WTC11 (cell line): ENCODE measurements at regions not wholly inside any gene's neighbourhood (a gene's known extent, or its start where the extent isn't known, plus 50 kb on each side); places are given as distances from the start of the nearest gene placed in this dataset.

Experiments
- CREM ChIP-seq: sonication (generic); formaldehyde crosslinking; IDR thresholded peaks from 2 replicates; pipeline ENCODE4 v1.8.1; 2022; ENCODE audit warnings: mild to moderate bottlenecking, missing genetic modification reagents, moderate library complexity
- ETV6 ChIP-seq: sonication (generic); formaldehyde crosslinking; IDR thresholded peaks from 2 replicates; pipeline ENCODE4 v1.8.1; 2022; ENCODE audit warnings: mild to moderate bottlenecking, missing genetic modification reagents
- FOXP1 ChIP-seq: sonication (generic); formaldehyde crosslinking; IDR thresholded peaks from 2 replicates; pipeline ENCODE4 v1.8.0; 2022; ENCODE audit warnings: missing genetic modification reagents, mild to moderate bottlenecking, moderate library complexity, borderline replicate concordance
- NFYB ChIP-seq: sonication (generic); formaldehyde crosslinking; conservative IDR thresholded peaks from 2 replicates; pipeline ENCODE4 v1.8.0; 2022; ENCODE audit warnings: low read depth, missing genetic modification reagents
- RELA ChIP-seq: sonication (generic); formaldehyde crosslinking; IDR thresholded peaks from 2 replicates; pipeline ENCODE4 v1.8.1; 2022; ENCODE audit warnings: missing genetic modification reagents, mild to moderate bottlenecking, borderline replicate concordance
- TCF7 ChIP-seq: sonication (generic); formaldehyde crosslinking; IDR thresholded peaks from 2 replicates; pipeline ENCODE4 v1.8.0; 2022; ENCODE audit warnings: mild to moderate bottlenecking, low read depth, missing genetic modification reagents, moderate library complexity
- ZNF423 ChIP-seq: fragments of 250-450 bp; sonication (Bioruptor Pico); IDR thresholded peaks from 2 replicates; pipeline ENCODE4 v2.1.2; 2022; ENCODE audit warnings: mild to moderate bottlenecking, moderate library complexity
- TF ChIP-seq, protein P1 (sequence below): fragments of 200-600 bp; IDR thresholded peaks from 2 replicates; pipeline ENCODE4 v1.8.0; 2022; ENCODE audit warnings: antibody characterized with exemption
- TF ChIP-seq, protein P2 (sequence below): sonication (generic); formaldehyde crosslinking; IDR thresholded peaks from 2 replicates; pipeline ENCODE4 v1.8.0; 2022; ENCODE audit warnings: mild to moderate bottlenecking, missing genetic modification reagents
- TF ChIP-seq, protein P3 (sequence below): sonication (generic); formaldehyde crosslinking; IDR thresholded peaks from 2 replicates; pipeline ENCODE4 v1.8.0; 2022; ENCODE audit warnings: missing genetic modification reagents
- TF ChIP-seq, protein P4 (sequence below): sonication (generic); formaldehyde crosslinking; IDR thresholded peaks from 2 replicates; pipeline ENCODE4 v1.8.1; 2023; ENCODE audit warnings: mild to moderate bottlenecking, moderate library complexity, missing genetic modification reagents
- TF ChIP-seq, protein P5 (sequence below): sonication (generic); formaldehyde crosslinking; IDR thresholded peaks from 2 replicates; pipeline ENCODE4 v1.8.0; 2022; ENCODE audit warnings: mild to moderate bottlenecking, missing genetic modification reagents
- TF ChIP-seq, protein P6 (sequence below): sonication (generic); formaldehyde crosslinking; IDR thresholded peaks from 2 replicates; pipeline ENCODE4 v1.8.0; 2023; ENCODE audit warnings: missing genetic modification reagents
- TF ChIP-seq, protein P7 (sequence below): sonication (generic); formaldehyde crosslinking; IDR thresholded peaks from 2 replicates; pipeline ENCODE4 v1.8.0; 2022; ENCODE audit warnings: mild to moderate bottlenecking, missing genetic modification reagents

DNA sequence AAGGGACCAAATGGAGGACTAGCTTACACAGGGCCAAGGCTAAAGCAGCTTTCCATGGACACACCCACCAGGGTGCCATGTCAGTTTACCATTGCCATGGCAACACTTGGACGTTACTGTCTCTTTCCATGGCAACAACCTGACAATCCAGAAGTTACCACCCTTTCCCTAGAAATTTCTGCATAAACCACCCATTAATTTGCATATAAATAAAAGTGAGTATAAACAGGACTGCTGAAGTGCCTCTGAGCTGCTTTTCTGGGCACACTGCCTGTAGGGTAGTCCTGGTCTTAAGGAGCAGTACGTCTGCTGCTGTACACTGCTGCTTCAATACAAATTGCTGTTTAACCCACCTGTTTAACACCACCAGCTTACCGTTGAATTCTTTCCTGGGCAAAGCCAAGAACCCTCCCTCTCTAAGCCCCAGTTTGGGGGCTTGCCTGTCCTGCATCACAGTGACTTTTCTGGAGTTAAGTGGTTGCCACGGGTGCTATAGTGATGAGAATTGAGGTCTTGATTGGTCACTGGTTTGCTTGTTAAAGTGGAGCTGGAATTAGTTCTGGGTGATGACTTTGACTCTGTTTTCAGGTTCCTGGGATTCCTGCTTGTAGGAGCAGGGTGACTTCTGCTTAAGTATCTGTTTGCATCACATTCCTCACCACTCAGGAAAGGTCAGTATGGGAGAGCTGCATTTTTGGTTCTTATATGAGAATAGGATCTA is 83.2 kb downstream of the CLDN17 start:
- TF ChIP-seq NFYB (CRISPR knock-in tag) (no peak), RELA (no peak), ETV6 (CRISPR knock-in tag) (no peak), ZNF423 (no peak), CREM (CRISPR knock-in tag) (no peak), FOXP1 (CRISPR knock-in tag) (no peak), TCF7 (no peak)
- TF ChIP-seq, protein P1, sequence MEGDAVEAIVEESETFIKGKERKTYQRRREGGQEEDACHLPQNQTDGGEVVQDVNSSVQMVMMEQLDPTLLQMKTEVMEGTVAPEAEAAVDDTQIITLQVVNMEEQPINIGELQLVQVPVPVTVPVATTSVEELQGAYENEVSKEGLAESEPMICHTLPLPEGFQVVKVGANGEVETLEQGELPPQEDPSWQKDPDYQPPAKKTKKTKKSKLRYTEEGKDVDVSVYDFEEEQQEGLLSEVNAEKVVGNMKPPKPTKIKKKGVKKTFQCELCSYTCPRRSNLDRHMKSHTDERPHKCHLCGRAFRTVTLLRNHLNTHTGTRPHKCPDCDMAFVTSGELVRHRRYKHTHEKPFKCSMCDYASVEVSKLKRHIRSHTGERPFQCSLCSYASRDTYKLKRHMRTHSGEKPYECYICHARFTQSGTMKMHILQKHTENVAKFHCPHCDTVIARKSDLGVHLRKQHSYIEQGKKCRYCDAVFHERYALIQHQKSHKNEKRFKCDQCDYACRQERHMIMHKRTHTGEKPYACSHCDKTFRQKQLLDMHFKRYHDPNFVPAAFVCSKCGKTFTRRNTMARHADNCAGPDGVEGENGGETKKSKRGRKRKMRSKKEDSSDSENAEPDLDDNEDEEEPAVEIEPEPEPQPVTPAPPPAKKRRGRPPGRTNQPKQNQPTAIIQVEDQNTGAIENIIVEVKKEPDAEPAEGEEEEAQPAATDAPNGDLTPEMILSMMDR = no peak
- TF ChIP-seq, protein P2, sequence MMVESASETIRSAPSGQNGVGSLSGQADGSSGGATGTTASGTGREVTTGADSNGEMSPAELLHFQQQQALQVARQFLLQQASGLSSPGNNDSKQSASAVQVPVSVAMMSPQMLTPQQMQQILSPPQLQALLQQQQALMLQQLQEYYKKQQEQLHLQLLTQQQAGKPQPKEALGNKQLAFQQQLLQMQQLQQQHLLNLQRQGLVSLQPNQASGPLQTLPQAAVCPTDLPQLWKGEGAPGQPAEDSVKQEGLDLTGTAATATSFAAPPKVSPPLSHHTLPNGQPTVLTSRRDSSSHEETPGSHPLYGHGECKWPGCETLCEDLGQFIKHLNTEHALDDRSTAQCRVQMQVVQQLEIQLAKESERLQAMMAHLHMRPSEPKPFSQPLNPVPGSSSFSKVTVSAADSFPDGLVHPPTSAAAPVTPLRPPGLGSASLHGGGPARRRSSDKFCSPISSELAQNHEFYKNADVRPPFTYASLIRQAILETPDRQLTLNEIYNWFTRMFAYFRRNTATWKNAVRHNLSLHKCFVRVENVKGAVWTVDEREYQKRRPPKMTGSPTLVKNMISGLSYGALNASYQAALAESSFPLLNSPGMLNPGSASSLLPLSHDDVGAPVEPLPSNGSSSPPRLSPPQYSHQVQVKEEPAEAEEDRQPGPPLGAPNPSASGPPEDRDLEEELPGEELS (CRISPR knock-in tag) = no peak
- TF ChIP-seq, protein P3, sequence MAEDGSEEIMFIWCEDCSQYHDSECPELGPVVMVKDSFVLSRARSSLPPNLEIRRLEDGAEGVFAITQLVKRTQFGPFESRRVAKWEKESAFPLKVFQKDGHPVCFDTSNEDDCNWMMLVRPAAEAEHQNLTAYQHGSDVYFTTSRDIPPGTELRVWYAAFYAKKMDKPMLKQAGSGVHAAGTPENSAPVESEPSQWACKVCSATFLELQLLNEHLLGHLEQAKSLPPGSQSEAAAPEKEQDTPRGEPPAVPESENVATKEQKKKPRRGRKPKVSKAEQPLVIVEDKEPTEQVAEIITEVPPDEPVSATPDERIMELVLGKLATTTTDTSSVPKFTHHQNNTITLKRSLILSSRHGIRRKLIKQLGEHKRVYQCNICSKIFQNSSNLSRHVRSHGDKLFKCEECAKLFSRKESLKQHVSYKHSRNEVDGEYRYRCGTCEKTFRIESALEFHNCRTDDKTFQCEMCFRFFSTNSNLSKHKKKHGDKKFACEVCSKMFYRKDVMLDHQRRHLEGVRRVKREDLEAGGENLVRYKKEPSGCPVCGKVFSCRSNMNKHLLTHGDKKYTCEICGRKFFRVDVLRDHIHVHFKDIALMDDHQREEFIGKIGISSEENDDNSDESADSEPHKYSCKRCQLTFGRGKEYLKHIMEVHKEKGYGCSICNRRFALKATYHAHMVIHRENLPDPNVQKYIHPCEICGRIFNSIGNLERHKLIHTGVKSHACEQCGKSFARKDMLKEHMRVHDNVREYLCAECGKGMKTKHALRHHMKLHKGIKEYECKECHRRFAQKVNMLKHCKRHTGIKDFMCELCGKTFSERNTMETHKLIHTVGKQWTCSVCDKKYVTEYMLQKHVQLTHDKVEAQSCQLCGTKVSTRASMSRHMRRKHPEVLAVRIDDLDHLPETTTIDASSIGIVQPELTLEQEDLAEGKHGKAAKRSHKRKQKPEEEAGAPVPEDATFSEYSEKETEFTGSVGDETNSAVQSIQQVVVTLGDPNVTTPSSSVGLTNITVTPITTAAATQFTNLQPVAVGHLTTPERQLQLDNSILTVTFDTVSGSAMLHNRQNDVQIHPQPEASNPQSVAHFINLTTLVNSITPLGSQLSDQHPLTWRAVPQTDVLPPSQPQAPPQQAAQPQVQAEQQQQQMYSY (CRISPR knock-in tag) = no peak
- TF ChIP-seq, protein P4, sequence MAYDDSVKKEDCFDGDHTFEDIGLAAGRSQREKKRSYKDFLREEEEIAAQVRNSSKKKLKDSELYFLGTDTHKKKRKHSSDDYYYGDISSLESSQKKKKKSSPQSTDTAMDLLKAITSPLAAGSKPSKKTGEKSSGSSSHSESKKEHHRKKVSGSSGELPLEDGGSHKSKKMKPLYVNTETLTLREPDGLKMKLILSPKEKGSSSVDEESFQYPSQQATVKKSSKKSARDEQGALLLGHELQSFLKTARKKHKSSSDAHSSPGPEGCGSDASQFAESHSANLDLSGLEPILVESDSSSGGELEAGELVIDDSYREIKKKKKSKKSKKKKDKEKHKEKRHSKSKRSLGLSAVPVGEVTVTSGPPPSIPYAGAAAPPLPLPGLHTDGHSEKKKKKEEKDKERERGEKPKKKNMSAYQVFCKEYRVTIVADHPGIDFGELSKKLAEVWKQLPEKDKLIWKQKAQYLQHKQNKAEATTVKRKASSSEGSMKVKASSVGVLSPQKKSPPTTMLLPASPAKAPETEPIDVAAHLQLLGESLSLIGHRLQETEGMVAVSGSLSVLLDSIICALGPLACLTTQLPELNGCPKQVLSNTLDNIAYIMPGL (CRISPR knock-in tag) = no peak
- TF ChIP-seq, protein P5, sequence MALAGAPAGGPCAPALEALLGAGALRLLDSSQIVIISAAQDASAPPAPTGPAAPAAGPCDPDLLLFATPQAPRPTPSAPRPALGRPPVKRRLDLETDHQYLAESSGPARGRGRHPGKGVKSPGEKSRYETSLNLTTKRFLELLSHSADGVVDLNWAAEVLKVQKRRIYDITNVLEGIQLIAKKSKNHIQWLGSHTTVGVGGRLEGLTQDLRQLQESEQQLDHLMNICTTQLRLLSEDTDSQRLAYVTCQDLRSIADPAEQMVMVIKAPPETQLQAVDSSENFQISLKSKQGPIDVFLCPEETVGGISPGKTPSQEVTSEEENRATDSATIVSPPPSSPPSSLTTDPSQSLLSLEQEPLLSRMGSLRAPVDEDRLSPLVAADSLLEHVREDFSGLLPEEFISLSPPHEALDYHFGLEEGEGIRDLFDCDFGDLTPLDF (CRISPR knock-in tag) = no peak
- TF ChIP-seq, protein P6, sequence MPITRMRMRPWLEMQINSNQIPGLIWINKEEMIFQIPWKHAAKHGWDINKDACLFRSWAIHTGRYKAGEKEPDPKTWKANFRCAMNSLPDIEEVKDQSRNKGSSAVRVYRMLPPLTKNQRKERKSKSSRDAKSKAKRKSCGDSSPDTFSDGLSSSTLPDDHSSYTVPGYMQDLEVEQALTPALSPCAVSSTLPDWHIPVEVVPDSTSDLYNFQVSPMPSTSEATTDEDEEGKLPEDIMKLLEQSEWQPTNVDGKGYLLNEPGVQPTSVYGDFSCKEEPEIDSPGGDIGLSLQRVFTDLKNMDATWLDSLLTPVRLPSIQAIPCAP (CRISPR knock-in tag) = no peak
- TF ChIP-seq, protein P7, sequence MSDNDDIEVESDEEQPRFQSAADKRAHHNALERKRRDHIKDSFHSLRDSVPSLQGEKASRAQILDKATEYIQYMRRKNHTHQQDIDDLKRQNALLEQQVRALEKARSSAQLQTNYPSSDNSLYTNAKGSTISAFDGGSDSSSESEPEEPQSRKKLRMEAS (CRISPR knock-in tag) = no peak
